Thoracic aorta (tissue), 2 donors: ENCODE measurements at regions not wholly inside any gene's neighbourhood (a gene's known extent, or its start where the extent isn't known, plus 50 kb on each side); places are given as distances from the start of the nearest gene placed in this dataset.
"Not testable (repeated sequence)": the region's sequence is repeated elsewhere in the genome, so short reads cannot be mapped to it uniquely, and the experiment has no call there.

ENCODE experiments used
- ATAC-seq: fragments of 150-250 bp; one replicate; pipeline ENCODE4 v1.8.0; 2017; ENCODE audit warnings: low read depth; ENCODE audit not compliant: insufficient number of reproducible peaks, low FRiP score
- DNase-seq: peaks from one replicate; pipeline ENCODE4 v3.0.0-alpha.2; 2020; ENCODE audit warnings: low spot score
- H3K27ac ChIP-seq, 2 donors: fragments of 200-600 bp; sonication (generic); 1 replicate in 1 of 2; 2 replicates in 1 of 2; pipeline ENCODE4 v1.5.1; 2016; ENCODE audit warnings: mild to moderate bottlenecking in 2 of 2, moderate library complexity in 2 of 2
- H3K27me3 ChIP-seq: fragments of 200-600 bp; sonication (generic); replicated peaks from 2 replicates; pipeline ENCODE4 v1.6.0; 2016; ENCODE audit warnings: mild to moderate bottlenecking; ENCODE audit not compliant: insufficient read depth
- H3K36me3 ChIP-seq: fragments of 200-600 bp; sonication (generic); one replicate; pipeline ENCODE4 v1.5.1; 2016
- H3K4me1 ChIP-seq, 2 donors: fragments of 200-600 bp; sonication (generic); 1 replicate in 1 of 2; 2 replicates in 1 of 2; pipeline versions ENCODE4 v1.5.1 to v1.6.0; 2016; ENCODE audit warnings: low read depth in 2 of 2, mild to moderate bottlenecking in 1 of 2; ENCODE audit not compliant: control insufficient read depth in 1 of 2
- H3K4me3 ChIP-seq: fragments of 200-600 bp; sonication (generic); 2 replicates; pipeline ENCODE4 v1.5.1; 2016; ENCODE audit warnings: mild to moderate bottlenecking
- H3K9me3 ChIP-seq: fragments of 200-600 bp; sonication (generic); 2 replicates; pipeline ENCODE4 v1.5.1; 2016
- CTCF ChIP-seq: fragments of 200-600 bp; sonication (generic); IDR thresholded peaks from one replicate; pipeline ENCODE4 v1.5.1; 2019; ENCODE audit warnings: antibody characterized with exemption

GRCh38 chr12:74033531-74033930 lies 504.1 kb upstream of the ATXN7L3B start:
- no peaks in the 10 kb centered on the region for H3K36me3 ChIP-seq
- no peak for TF ChIP-seq CTCF
- no peaks in the 10 kb centered on the region for H3K4me1 ChIP-seq
- no peaks in the 10 kb centered on the region for H3K9me3 ChIP-seq
- no peak for DNase-seq
- H3K27me3 ChIP-seq: no peaks in the 10 kb centered on the region
- no peak overlapping the region for H3K4me3 ChIP-seq
- no peak for ATAC-seq
- H3K27ac ChIP-seq: no peak overlapping the region

GRCh38 chr12:74039138-74039537 lies 498.5 kb upstream of the ATXN7L3B start:
- ATAC-seq, H3K9me3 ChIP-seq, DNase-seq, H3K36me3 ChIP-seq, H3K4me1 ChIP-seq, H3K27me3 ChIP-seq, H3K4me3 ChIP-seq, H3K27ac ChIP-seq: not testable (repeated sequence)

- Histone ChIP-seq H3K9me3 (no peaks in the 10 kb centered on the region), H3K4me1 (no peaks in the 10 kb centered on the region), H3K27me3 (no peaks in the 10 kb centered on the region), H3K36me3 (no peaks in the 10 kb centered on the region), H3K27ac (no peak overlapping the region), H3K4me3 (no peak overlapping the region)
- DNase-seq: no peak
- no peak for ATAC-seq
- TF ChIP-seq CTCF: no peak
Observed at GRCh38 chr12:74043343-74043742, 494.3 kb upstream of the ATXN7L3B start.

- H3K9me3 ChIP-seq: no peaks in the 10 kb centered on the region
- no peak for DNase-seq
- H3K27me3 ChIP-seq: no peaks in the 10 kb centered on the region
- no peak overlapping the region for H3K27ac ChIP-seq
- no peaks in the 10 kb centered on the region for H3K36me3 ChIP-seq
- no peak for TF ChIP-seq CTCF
- ATAC-seq: no peak
- H3K4me1 ChIP-seq: no peaks in the 10 kb centered on the region
- H3K4me3 ChIP-seq: no peak overlapping the region
Observed at GRCh38 chr12:74049348-74049747, 488.3 kb upstream of the ATXN7L3B start.

GRCh38 chr12:74051848-74052247 lies 485.8 kb upstream of the ATXN7L3B start:
- DNase-seq: no peak
- TF ChIP-seq CTCF: no peak
- no peak overlapping the region for H3K27ac ChIP-seq

DNA sequence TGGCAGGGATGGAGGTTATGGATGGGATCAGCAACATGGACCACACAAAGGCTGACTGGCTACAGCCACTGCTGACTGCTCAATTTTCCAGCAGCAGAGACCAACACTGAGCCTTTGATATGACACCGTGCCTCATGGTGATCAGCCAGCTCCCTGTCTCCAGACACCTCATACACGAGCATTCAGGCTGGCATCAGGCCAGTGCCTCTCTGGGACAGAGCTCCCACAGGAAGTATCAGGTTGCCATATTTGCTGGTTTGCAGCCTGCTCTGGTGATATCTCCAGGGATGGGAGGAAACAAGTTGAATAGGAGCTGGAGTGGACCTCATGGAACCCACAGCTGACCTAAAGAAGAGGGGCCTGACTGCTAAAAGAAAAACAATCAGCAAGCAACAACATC lies 471.2 kb upstream of the ATXN7L3B start:
- H3K27me3 ChIP-seq: no peaks in the 10 kb centered on the region
- DNase-seq: no peak
- no peak for ATAC-seq
- no peak overlapping the region for H3K4me3 ChIP-seq
- no peaks in the 10 kb centered on the region for H3K36me3 ChIP-seq
- TF ChIP-seq CTCF: no peak
- H3K4me1 ChIP-seq: no peaks in the 10 kb centered on the region
- H3K27ac ChIP-seq: no peak overlapping the region
- H3K9me3 ChIP-seq: no peaks in the 10 kb centered on the region

More at GRCh38 chr12:74051848-74052247, 485.8 kb upstream of the ATXN7L3B start:
- Histone ChIP-seq H3K27me3 (no peaks in the 10 kb centered on the region), H3K36me3 (no peaks in the 10 kb centered on the region), H3K9me3 (no peaks in the 10 kb centered on the region), H3K4me3 (no peak overlapping the region), H3K4me1 (no peaks in the 10 kb centered on the region)
- ATAC-seq: no peak
